ACHN (cell line): ENCODE measurements at regions not wholly inside any gene's neighbourhood (a gene's known extent, or its start where the extent isn't known, plus 50 kb on each side); places are given as distances from the start of the nearest gene placed in this dataset.

Source experiments
- DNase-seq: peaks from one replicate; pipeline ENCODE4 v3.0.0-alpha.2; 2015
- in situ Hi-C: cut with HindIII; loops from 2 replicates; pipeline ENCODE4 v1.10.0; 2017; ENCODE audit warnings: low sequenced_read_pairs, low pct_ligation_motif_present, low pct_unique_long_range_greater_than_20kb

GRCh38 chr2:11030036-11030435 lies 118.3 kb downstream of the KCNF1 start:
- in situ Hi-C loops: no loop called here
- no peak for DNase-seq

- DNase-seq: no peak
- in situ Hi-C loops: no loop called here
Observed at GRCh38 chr2:11030909-11031308, 119.2 kb downstream of the KCNF1 start.

- in situ Hi-C loops: no loop called here
- DNase-seq: no peak
Observed at GRCh38 chr2:11031876-11032275, 120.1 kb downstream of the KCNF1 start.

- DNase-seq: no peak
- in situ Hi-C loops: no loop called here
Observed at GRCh38 chr2:11032396-11032795, 120.7 kb downstream of the KCNF1 start.

- in situ Hi-C loops: no loop called here
- no peak for DNase-seq
Observed at GRCh38 chr2:11033114-11033513, 121.4 kb downstream of the KCNF1 start.

- DNase-seq: no peak
- in situ Hi-C loops: no loop called here
Observed at GRCh38 chr2:11038641-11039040, 116.6 kb upstream of the SLC66A3 start.

- no peak for DNase-seq
- in situ Hi-C loops: no loop called here
Observed at GRCh38 chr2:11040992-11041391, 114.3 kb upstream of the SLC66A3 start.

- in situ Hi-C loops: no loop called here
- DNase-seq: no peak
Observed at GRCh38 chr2:11042841-11043240, 112.4 kb upstream of the SLC66A3 start.

GRCh38 chr2:11043245-11043644 lies 112.0 kb upstream of the SLC66A3 start:
- DNase-seq: no peak
- in situ Hi-C loops: no loop called here

- no peak for DNase-seq
- in situ Hi-C loops: no loop called here
Observed at GRCh38 chr2:11044201-11044600, 111.1 kb upstream of the SLC66A3 start.

- no peak for DNase-seq
- in situ Hi-C loops: no loop called here
Observed at GRCh38 chr2:11045294-11045693, 110.0 kb upstream of the SLC66A3 start.

GRCh38 chr2:11048335-11049008 lies 106.8 kb upstream of the SLC66A3 start:
- DNase-seq: no peak
- in situ Hi-C loops: no loop called here

- DNase-seq: no peak
- in situ Hi-C loops: no loop called here
Observed at GRCh38 chr2:11050565-11050964, 104.7 kb upstream of the SLC66A3 start.

GRCh38 chr2:11051280-11051679 lies 104.0 kb upstream of the SLC66A3 start:
- in situ Hi-C loops: no loop called here

GRCh38 chr2:11053546-11053945 lies 101.7 kb upstream of the SLC66A3 start:
- in situ Hi-C loops: no loop called here

More at GRCh38 chr2:11051280-11051679, 104.0 kb upstream of the SLC66A3 start:
- no peak for DNase-seq

GRCh38 chr2:11054783-11055678 lies 100.2 kb upstream of the SLC66A3 start:
- no peak for DNase-seq
- in situ Hi-C loops: no loop called here

More at GRCh38 chr2:11053546-11053945, 101.7 kb upstream of the SLC66A3 start:
- DNase-seq: no peak

GRCh38 chr2:11055679-11056215 lies 99.5 kb upstream of the SLC66A3 start:
- no peak for DNase-seq
- in situ Hi-C loops: no loop called here

- DNase-seq: peak; percentile 88
- in situ Hi-C loops: no loop called here
Observed at GRCh38 chr2:11056614-11057013, 98.7 kb upstream of the SLC66A3 start.

GRCh38 chr2:11057031-11057430 lies 98.2 kb upstream of the SLC66A3 start:
- in situ Hi-C loops: no loop called here
- DNase-seq: no peak

GRCh38 chr2:11058129-11058528 lies 97.1 kb upstream of the SLC66A3 start:
- DNase-seq: no peak
- in situ Hi-C loops: no loop called here
